ENCODE measurements at regions not wholly inside any gene's neighbourhood (a gene's known extent, or its start where the extent isn't known, plus 50 kb on each side); places are given as distances from the start of the nearest gene placed in this dataset.

- in situ Hi-C loops (cut with HindIII; ENCODE audit: low sequenced_read_pairs): no loop called here
- no peak for DNase-seq (ENCODE audit: low read depth, low spot score)
- H3K4me3 ChIP-seq (ENCODE audit: low read depth, low read length): no peak overlapping the region
- TF ChIP-seq CTCF (IDR thresholded peaks at IDR 0.05; ENCODE audit: low read depth, low read length): no peak
Observed at GRCh38 chr6:20292905-20293304, 80.6 kb upstream of the MBOAT1 start.

- TF ChIP-seq CTCF (IDR thresholded peaks at IDR 0.05; ENCODE audit: low read depth, low read length): no peak
- no peak overlapping the region for H3K4me3 ChIP-seq (ENCODE audit: low read depth, low read length)
- no peak for DNase-seq (ENCODE audit: low read depth, low spot score)
- in situ Hi-C loops (cut with HindIII; ENCODE audit: low sequenced_read_pairs): no loop called here
Observed at GRCh38 chr6:20301256-20301655, 89.0 kb upstream of the MBOAT1 start.

- H3K4me3 ChIP-seq (ENCODE audit: low read depth, low read length): no peak overlapping the region
- TF ChIP-seq CTCF (IDR thresholded peaks at IDR 0.05; ENCODE audit: low read depth, low read length): no peak
- no peak for DNase-seq (ENCODE audit: low read depth, low spot score)
- in situ Hi-C loops (cut with HindIII; ENCODE audit: low sequenced_read_pairs): no loop called here
Observed at GRCh38 chr6:20302168-20302567, 89.9 kb upstream of the MBOAT1 start.

GRCh38 chr6:20302702-20303251, 90.5 kb upstream of the MBOAT1 start:
- H3K4me3 ChIP-seq (ENCODE audit: low read depth, low read length): no peak overlapping the region
- peak; percentile 41 for DNase-seq (ENCODE audit: low read depth, low spot score)
- in situ Hi-C loops (cut with HindIII; ENCODE audit: low sequenced_read_pairs): no loop called here
- no peak for TF ChIP-seq CTCF (IDR thresholded peaks at IDR 0.05; ENCODE audit: low read depth, low read length)

- no peak overlapping the region for H3K4me3 ChIP-seq (ENCODE audit: low read depth, low read length)
- in situ Hi-C loops (cut with HindIII; ENCODE audit: low sequenced_read_pairs): no loop called here
- no peak for TF ChIP-seq CTCF (IDR thresholded peaks at IDR 0.05; ENCODE audit: low read depth, low read length)
- no peak for DNase-seq (ENCODE audit: low read depth, low spot score)
Observed at GRCh38 chr6:20306491-20306890, 94.2 kb upstream of the MBOAT1 start.

GRCh38 chr6:20309186-20309585, 92.5 kb upstream of the E2F3 start:
- TF ChIP-seq CTCF (IDR thresholded peaks at IDR 0.05; ENCODE audit: low read depth, low read length): no peak
- DNase-seq (ENCODE audit: low read depth, low spot score): no peak
- no peak overlapping the region for H3K4me3 ChIP-seq (ENCODE audit: low read depth, low read length)
- in situ Hi-C loops (cut with HindIII; ENCODE audit: low sequenced_read_pairs): no loop called here

- TF ChIP-seq CTCF (IDR thresholded peaks at IDR 0.05; ENCODE audit: low read depth, low read length): no peak
- DNase-seq (ENCODE audit: low read depth, low spot score): no peak
- no peak overlapping the region for H3K4me3 ChIP-seq (ENCODE audit: low read depth, low read length)
- in situ Hi-C loops (cut with HindIII; ENCODE audit: low sequenced_read_pairs): no loop called here
Observed at GRCh38 chr6:20310185-20310584, 91.5 kb upstream of the E2F3 start.
